Left cardiac atrium (tissue), 4 donors: ENCODE measurements at regions not wholly inside any gene's neighbourhood (a gene's known extent, or its start where the extent isn't known, plus 50 kb on each side); places are given as distances from the start of the nearest gene placed in this dataset.

Experiments
- ATAC-seq, 2 donors: fragments of 200-7000 bp; cut with Tn5 transposase; one replicate each; pipeline ENCODE4 v1.9.1; 2020; ENCODE audit warnings: mild to moderate bottlenecking in 2 of 2, moderate library complexity in 2 of 2
- DNase-seq: peaks from one replicate; pipeline ENCODE4 v3.0.0-alpha.2; 2020
- intact Hi-C, 2 donors: fragments of 100-400 bp; cut with DNase I; formaldehyde crosslinking; loops; one replicate each; pipeline versions ENCODE4 v1.14.1 to v1.15.1; 2022 to 2023
- donor health status: DM: no; HTN: yes; CAD: no.
- donor health status: DM: no; HTN: yes; CAD: no; lungs with severe emphysema.
- donor health status: DM: yes; HTN: yes; CAD: no.
- donor health status: Dilated cardiomyopathy.

GRCh38 chr2:2405780-2406179, 74.7 kb upstream of the MYT1L start:
- no peak for DNase-seq
- intact Hi-C loops: no loop called here
- no peak for ATAC-seq

DNA sequence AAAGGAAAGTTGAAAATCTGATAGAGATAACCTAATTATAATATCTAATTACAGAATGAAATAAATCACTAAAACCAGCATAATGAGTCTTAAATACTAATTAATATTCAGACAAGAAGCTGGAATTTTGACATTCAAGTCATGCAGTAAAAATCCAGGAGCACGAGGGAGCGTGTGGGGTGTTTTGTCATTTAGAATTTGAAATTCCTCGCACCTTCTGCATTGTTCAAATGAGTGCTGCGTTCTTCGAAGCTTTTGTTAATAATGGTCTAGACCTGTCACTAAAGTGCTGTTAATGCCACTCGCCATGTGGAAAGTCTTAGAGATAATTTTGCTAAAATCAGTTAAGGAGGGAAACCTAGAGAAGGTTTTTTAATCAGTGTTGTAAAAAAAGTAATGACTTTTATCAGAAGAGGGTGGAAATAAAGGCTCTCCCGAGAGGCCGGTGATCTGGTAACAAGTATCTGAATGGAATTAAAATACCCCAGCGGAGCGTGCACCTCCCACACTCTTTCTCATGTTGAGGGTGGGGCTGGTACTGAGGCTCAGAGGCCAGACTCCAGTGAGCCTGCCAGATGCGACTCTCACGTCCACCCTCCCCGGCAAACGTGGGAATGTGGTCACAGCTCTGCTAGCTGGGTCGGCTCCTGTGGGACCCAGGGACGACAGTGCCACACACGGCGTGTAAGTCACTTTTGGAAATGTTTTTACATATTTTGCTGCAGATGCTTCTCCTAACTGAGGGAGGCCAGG, 69.4 kb upstream of the MYT1L start:
- ATAC-seq (no peak), DNase-seq (no peak)
- intact Hi-C loops: no loop called here

- ATAC-seq (no peak), DNase-seq (no peak)
- intact Hi-C loops: no loop called here
These were observed 68.3 kb upstream of the MYT1L start for GRCh38 chr2:2399396-2399795.

GRCh38 chr2:2392332-2392731, 61.3 kb upstream of the MYT1L start:
- DNase-seq (no peak), ATAC-seq (no peak)
- intact Hi-C loops: no loop called here

- no peak for DNase-seq
- intact Hi-C loops: no loop called here
- no peak for ATAC-seq
These were observed 58.1 kb upstream of the MYT1L start for GRCh38 chr2:2389215-2389614.
